Upper lobe of left lung (tissue), 4 donors: ENCODE measurements at regions not wholly inside any gene's neighbourhood (a gene's known extent, or its start where the extent isn't known, plus 50 kb on each side); places are given as distances from the start of the nearest gene placed in this dataset.

ENCODE experiments used
- CTCF ChIP-seq, 6 experiments: fragments of 450-650 bp in 4 of 6; fragments of 200-600 bp in 2 of 6; sonication (generic) in 2 of 6; IDR thresholded peaks; one replicate each; pipeline ENCODE4 v1.5.1; 2016 to 2019; ENCODE audit warnings: antibody characterized with exemption in 6 of 6
- POLR2A ChIP-seq, 4 donors: fragments of 450-650 bp; IDR thresholded peaks; one replicate each; pipeline ENCODE4 v1.5.1; 2016 to 2017; ENCODE audit warnings: antibody characterized with exemption in 4 of 4, mild to moderate bottlenecking in 2 of 4
- POLR2AphosphoS5 ChIP-seq, 2 donors: sonication (generic); formaldehyde crosslinking; IDR thresholded peaks; one replicate each; pipeline ENCODE4 v1.5.1; 2017; ENCODE audit warnings: antibody characterized with exemption in 2 of 2

GRCh38 chr3:80559701-80560100 is 791.9 kb upstream of the ROBO1 start:
- TF ChIP-seq CTCF (IDR thresholded peaks at IDR 0.05) (no peak), POLR2AphosphoS5 (IDR thresholded peaks at IDR 0.05) (no peak), POLR2A (IDR thresholded peaks at IDR 0.05) (no peak)
